ENCODE measurements at regions not wholly inside any gene's neighbourhood (a gene's known extent, or its start where the extent isn't known, plus 50 kb on each side); places are given as distances from the start of the nearest gene placed in this dataset.

- H3K27me3 ChIP-seq, result no peaks in the 10 kb centered on the region
- TF ChIP-seq POLR2A (IDR thresholded peaks at IDR 0.05) (no peak), EP300 (IDR thresholded peaks at IDR 0.05) (no peak), CTCF (IDR thresholded peaks at IDR 0.05) (no peak)
- no peak overlapping the region for H3K4me3 ChIP-seq
- no peaks in the 10 kb centered on the region for H3K9me3 ChIP-seq
- H3K36me3 ChIP-seq, result no peaks in the 10 kb centered on the region
- peaks cover 0 to 3% (median 0%) of the 10 kb centered on the region in 4 donors for H3K4me1 ChIP-seq
- no peak for DNase-seq (ENCODE audit: low spot score in 2 of 2)
- WGBS, 2 donors, result 37 to 46% methylated on average over 9 of the region's 9 CpGs
- H3K27ac ChIP-seq, result no peak overlapping the region
Observed at GRCh38 chr9:105993116-105993854, 298.9 kb downstream of the TMEM38B start.

GRCh38 chr9:105993921-105994715 is 299.8 kb downstream of the TMEM38B start:
- Histone ChIP-seq H3K9me3 (no peaks in the 10 kb centered on the region), H3K4me3 (no peak overlapping the region), H3K36me3 (no peaks in the 10 kb centered on the region), H3K27me3 (no peaks in the 10 kb centered on the region), H3K4me1 (peaks cover 0 to 3% (median 0%) of the 10 kb centered on the region in 4 donors), H3K27ac (no peak overlapping the region)
- no peak for DNase-seq (ENCODE audit: low spot score in 2 of 2)
- TF ChIP-seq POLR2A (IDR thresholded peaks at IDR 0.05), result no peak
- TF ChIP-seq CTCF (IDR thresholded peaks at IDR 0.05), result no peak
- TF ChIP-seq EP300 (IDR thresholded peaks at IDR 0.05), result no peak
- WGBS, 2 donors, result 88 to 89% methylated on average over 8 of the region's 8 CpGs

- H3K4me3 ChIP-seq, result no peak overlapping the region
- TF ChIP-seq EP300 (IDR thresholded peaks at IDR 0.05) (no peak), POLR2A (IDR thresholded peaks at IDR 0.05) (no peak), CTCF (IDR thresholded peaks at IDR 0.05) (no peak)
- no peaks in the 10 kb centered on the region for H3K27me3 ChIP-seq
- no peak overlapping the region for H3K27ac ChIP-seq
- no peak for DNase-seq (ENCODE audit: low spot score in 2 of 2)
- H3K36me3 ChIP-seq, result no peaks in the 10 kb centered on the region
- H3K9me3 ChIP-seq, result no peaks in the 10 kb centered on the region
- WGBS, 2 donors, result 72 to 89% methylated on average over 2 of the region's 2 CpGs
- H3K4me1 ChIP-seq, result peaks cover 0 to 3% (median 0%) of the 10 kb centered on the region in 4 donors
Observed at GRCh38 chr9:105994970-105995369, 300.6 kb downstream of the TMEM38B start.

GRCh38 chr9:106017198-106017740 is 322.9 kb downstream of the TMEM38B start:
- no peaks in the 10 kb centered on the region for H3K27me3 ChIP-seq
- H3K27ac ChIP-seq, result no peak overlapping the region
- no peak overlapping the region for H3K4me3 ChIP-seq
- WGBS, 2 donors, result 96 to 97% methylated on average over 4 of the region's 4 CpGs
- H3K4me1 ChIP-seq, result no peaks in the 10 kb centered on the region
- no peak for DNase-seq (ENCODE audit: low spot score in 2 of 2)
- no peaks in the 10 kb centered on the region for H3K36me3 ChIP-seq
- H3K9me3 ChIP-seq, result no peaks in the 10 kb centered on the region
- TF ChIP-seq EP300 (IDR thresholded peaks at IDR 0.05) (no peak), CTCF (IDR thresholded peaks at IDR 0.05) (no peak), POLR2A (IDR thresholded peaks at IDR 0.05) (no peak)
